ENCODE measurements at regions not wholly inside any gene's neighbourhood (a gene's known extent, or its start where the extent isn't known, plus 50 kb on each side); places are given as distances from the start of the nearest gene placed in this dataset.

- DNase-seq, result peak; percentile 19
- POLR2A ChIA-PET, result no interaction called here
- Histone ChIP-seq H3K79me2 (ENCODE audit: insufficient read depth) (no peaks in the 10 kb centered on the region), H3K9me3 (no peaks in the 10 kb centered on the region), H3K4me1 (ENCODE audit: control insufficient read depth in 1 of 2, insufficient read depth in 2 of 2, low read depth in 1 of 2, low read length in 1 of 2) (peaks cover 0 to 5% of the 10 kb centered on the region in 2 experiments; a peak in 2 of 4 replicates), H3K4me2 (no peak overlapping the region), H3K9ac (no peak overlapping the region), H3F3A (replicated peaks; ENCODE audit: insufficient read depth) (no peaks in the 10 kb centered on the region), H3K4me3 (ENCODE audit: low read depth in 2 of 2, low read length in 1 of 2) (no peak overlapping the region), H3K27ac (ENCODE audit: low read depth in 2 of 2, low read length in 1 of 2) (no peak overlapping the region), H3K36me3 (replicated peaks in 1 of 2; ENCODE audit: control insufficient read depth in 1 of 2, insufficient read depth in 2 of 2, low read length in 1 of 2) (no peaks in the 10 kb centered on the region), H2AFZ (ENCODE audit: low read depth) (no peak overlapping the region), H4K20me1 (ENCODE audit: insufficient read depth) (no peaks in the 10 kb centered on the region), H3K27me3 (ENCODE audit: insufficient read depth) (no peaks in the 10 kb centered on the region), H3K9me2 (no peaks in the 10 kb centered on the region)
- WGBS (ENCODE audit: low lambda C conversion rate), result 59% methylated on average over 2 of the region's 2 CpGs
- CTCF ChIA-PET, result no interaction called here
- TF ChIP-seq JUND (IDR thresholded peaks at IDR 0.05) (no peak), USF1 (IDR thresholded peaks at IDR 0.05; ENCODE audit: borderline replicate concordance, low read depth) (no peak), GABPA (IDR thresholded peaks at IDR 0.05; ENCODE audit: low read depth) (no peak), RFX5 (IDR thresholded peaks at IDR 0.05; ENCODE audit: low read length) (no peak), POLR2AphosphoS5 (IDR thresholded peaks at IDR 0.05; ENCODE audit: low read depth, low read length) (no peak), CHD2 (IDR thresholded peaks at IDR 0.05; ENCODE audit: low read length, partially characterized antibody) (no peak), EP300 (IDR thresholded peaks at IDR 0.05; ENCODE audit: borderline replicate concordance in 1 of 2, low read depth in 1 of 2, low read length in 1 of 2) (no peak), SIN3A (IDR thresholded peaks at IDR 0.05; ENCODE audit: borderline replicate concordance, low read depth, low read length) (no peak), ELF1 (IDR thresholded peaks at IDR 0.05) (no peak)
Observed at GRCh38 chr5:120016717-120017382, 387.5 kb downstream of the FAM170A start.

DNA sequence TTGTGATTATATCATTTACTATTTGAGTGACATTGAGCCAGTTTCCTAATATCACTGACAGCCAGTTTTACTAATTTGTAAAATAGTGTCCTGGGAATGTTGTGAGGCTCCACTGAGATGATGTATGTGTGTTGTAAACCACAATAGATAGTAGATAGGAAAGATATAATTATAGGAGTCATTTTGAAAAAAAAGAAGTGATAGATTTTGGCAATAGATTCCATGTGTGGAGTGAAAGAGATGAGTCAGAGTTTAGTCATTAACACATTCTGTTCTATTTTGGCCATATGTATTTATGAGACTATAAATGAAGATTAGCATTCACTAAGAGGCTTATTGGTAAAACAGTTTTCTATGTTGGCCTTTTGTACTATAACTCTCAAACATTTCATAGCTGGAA is 388.2 kb downstream of the FAM170A start:
- no peaks in the 10 kb centered on the region for H3K36me3 ChIP-seq (replicated peaks in 1 of 2; ENCODE audit: control insufficient read depth in 1 of 2, insufficient read depth in 2 of 2, low read length in 1 of 2)
- ChIA-PET POLR2A (no interaction called here), CTCF (interaction anchor here (1.4 kb wide), 1 partner anchor 34 kb away, joined by 3 read pairs; no protein-coding TSS in a partner anchor)
- H3F3A ChIP-seq (replicated peaks; ENCODE audit: insufficient read depth), result no peaks in the 10 kb centered on the region
- no peaks in the 10 kb centered on the region for H3K79me2 ChIP-seq (ENCODE audit: insufficient read depth)
- peaks cover 0 to 5% of the 10 kb centered on the region in 2 experiments; a peak in 2 of 4 replicates for H3K4me1 ChIP-seq (ENCODE audit: control insufficient read depth in 1 of 2, insufficient read depth in 2 of 2, low read depth in 1 of 2, low read length in 1 of 2)
- DNase-seq, result no peak
- no peak overlapping the region for H3K4me3 ChIP-seq (ENCODE audit: low read depth in 2 of 2, low read length in 1 of 2)
- no peak overlapping the region for H3K27ac ChIP-seq (ENCODE audit: low read depth in 2 of 2, low read length in 1 of 2)
- no peaks in the 10 kb centered on the region for H3K27me3 ChIP-seq (ENCODE audit: insufficient read depth)
- H3K9ac ChIP-seq, result no peak overlapping the region
- H3K4me2 ChIP-seq, result no peak overlapping the region
- no peaks in the 10 kb centered on the region for H3K9me2 ChIP-seq
- no peak overlapping the region for H2AFZ ChIP-seq (ENCODE audit: low read depth)
- no peaks in the 10 kb centered on the region for H4K20me1 ChIP-seq (ENCODE audit: insufficient read depth)
- peak; percentile 22; the same call in 1 of the 2 replicates for TF ChIP-seq MEF2A (IDR thresholded peaks at IDR 0.05; ENCODE audit: borderline replicate concordance, low read depth)
- peak; percentile 44 for TF ChIP-seq TCF12 (IDR thresholded peaks at IDR 0.05)
- 0 out of 2 replicates have a peak, but pooled peaks have one; percentile 43 for TF ChIP-seq PBX3 (IDR thresholded peaks at IDR 0.05)
- TF ChIP-seq FOSL2 (IDR thresholded peaks at IDR 0.05; ENCODE audit: borderline replicate concordance, low read depth), result peak; percentile 52; the same call in 1 of the 2 replicates
- 0 out of 2 replicates have a peak, but pooled peaks have one; percentile 31 for TF ChIP-seq TEAD4 (IDR thresholded peaks at IDR 0.05; ENCODE audit: borderline replicate concordance, insufficient read depth)
- no peak for TF ChIP-seq POLR2AphosphoS5 (IDR thresholded peaks at IDR 0.05; ENCODE audit: low read depth, low read length)
- H3K9me3 ChIP-seq, result no peaks in the 10 kb centered on the region
